Keratinocyte (primary cell): ENCODE measurements at regions not wholly inside any gene's neighbourhood (a gene's known extent, or its start where the extent isn't known, plus 50 kb on each side); places are given as distances from the start of the nearest gene placed in this dataset.
"Not testable (repeated sequence)": the region's sequence is repeated elsewhere in the genome, so short reads cannot be mapped to it uniquely, and the experiment has no call there.

Experiments used
- DNase-seq: peaks from one replicate; pipeline ENCODE4 v3.0.0-alpha.2; 2011; ENCODE audit warnings: low read depth, missing footprints, low spot score
- FAIRE-seq: peaks from 2 replicates; lab custom pipeline; 2011; peaks lifted over from hg19 to GRCh38; lab: Jason Lieb, UNC
- H2AFZ ChIP-seq: 2 replicates; pipeline ENCODE4 v1.6.0; 2012; ENCODE audit warnings: low read length, control low read depth, inconsistent platforms; ENCODE audit not compliant: control insufficient read depth
- H3K27ac ChIP-seq: 2 replicates; pipeline ENCODE4 v1.5.1; 2011; ENCODE audit warnings: low read length; ENCODE audit not compliant: control insufficient read depth, insufficient read depth
- H3K27me3 ChIP-seq: 3 replicates; pipeline ENCODE4 v1.6.0; 2011; ENCODE audit warnings: low read length; ENCODE audit not compliant: control insufficient read depth, insufficient read depth; ENCODE audit errors: extremely low read depth
- H3K36me3 ChIP-seq, 2 experiments: 2 replicates in 1 of 2; 3 replicates in 1 of 2; pipeline ENCODE4 v1.5.1; 2011; ENCODE audit warnings: low read length in 2 of 2, mild to moderate bottlenecking in 1 of 2; ENCODE audit not compliant: control insufficient read depth in 2 of 2, insufficient read depth in 2 of 2; ENCODE audit errors: extremely low read depth in 1 of 2
- H3K4me1 ChIP-seq: 3 replicates; pipeline ENCODE4 v1.5.1; 2011; ENCODE audit warnings: low read length; ENCODE audit not compliant: control insufficient read depth, insufficient read depth; ENCODE audit errors: extremely low read depth
- H3K4me2 ChIP-seq: 3 replicates; pipeline ENCODE4 v1.6.0; 2011; ENCODE audit warnings: low read depth, low read length; ENCODE audit not compliant: control insufficient read depth, insufficient read depth; ENCODE audit errors: extremely low read depth
- H3K4me3 ChIP-seq, 3 experiments: fragments of 200-600 bp in 1 of 3; sonication (generic) in 1 of 3; 2 replicates in 2 of 3; 3 replicates in 1 of 3; pipeline ENCODE4 v1.5.1; 2011 to 2016; ENCODE audit warnings: low read length in 3 of 3, mild to moderate bottlenecking in 3 of 3, control low read depth in 2 of 3, inconsistent platforms in 1 of 3, low read depth in 1 of 3, mixed read lengths in 1 of 3, mixed run types in 1 of 3, moderate library complexity in 1 of 3; ENCODE audit not compliant: control insufficient read depth in 2 of 3, insufficient read depth in 2 of 3; ENCODE audit errors: extremely low read depth in 1 of 3
- H3K79me2 ChIP-seq: 2 replicates; pipeline ENCODE4 v1.6.0; 2012; ENCODE audit warnings: low read length; ENCODE audit not compliant: control insufficient read depth, insufficient read depth
- H3K9ac ChIP-seq: 3 replicates; pipeline ENCODE4 v1.6.0; 2011; ENCODE audit warnings: low read length; ENCODE audit not compliant: control insufficient read depth, insufficient read depth; ENCODE audit errors: extremely low read depth
- H3K9me1 ChIP-seq: 3 replicates; pipeline ENCODE4 v1.6.0; 2011; ENCODE audit warnings: low read length; ENCODE audit not compliant: control insufficient read depth, insufficient read depth; ENCODE audit errors: extremely low read depth
- H3K9me3 ChIP-seq: 2 replicates; pipeline ENCODE4 v1.5.1; 2012; ENCODE audit warnings: low read depth, low read length; ENCODE audit not compliant: control insufficient read depth
- H4K20me1 ChIP-seq: 3 replicates; pipeline ENCODE4 v1.6.0; 2011; ENCODE audit warnings: low read length; ENCODE audit not compliant: control insufficient read depth, insufficient read depth; ENCODE audit errors: extremely low read depth
- CTCF ChIP-seq, 3 experiments: IDR thresholded peaks in 1 of 3; conservative IDR thresholded peaks in 1 of 3; optimal IDR thresholded peaks in 1 of 3; 2 replicates in 2 of 3; 3 replicates in 1 of 3; pipeline versions ENCODE3 to v1.5.1; 2011; ENCODE audit warnings: low read length in 3 of 3, mild to moderate bottlenecking in 3 of 3, moderate library complexity in 2 of 3, control low read depth in 1 of 3, inconsistent platforms in 1 of 3; ENCODE audit not compliant: insufficient read depth in 2 of 3; ENCODE audit errors: extremely low read depth in 1 of 3
- EZH2 ChIP-seq: IDR thresholded peaks from one replicate; pipeline ENCODE4 v1.6.1; 2012; ENCODE audit warnings: inconsistent platforms, mild to moderate bottlenecking, low read length, moderate library complexity
- dilution Hi-C: fragments of 300-500 bp; cut with MboI; formaldehyde crosslinking; loops from one replicate; pipeline ENCODE4 v1.7.0; 2020; ENCODE audit warnings: low sequenced_read_pairs; ENCODE audit not compliant: extremely low pct_ligation_motif_present

DNA sequence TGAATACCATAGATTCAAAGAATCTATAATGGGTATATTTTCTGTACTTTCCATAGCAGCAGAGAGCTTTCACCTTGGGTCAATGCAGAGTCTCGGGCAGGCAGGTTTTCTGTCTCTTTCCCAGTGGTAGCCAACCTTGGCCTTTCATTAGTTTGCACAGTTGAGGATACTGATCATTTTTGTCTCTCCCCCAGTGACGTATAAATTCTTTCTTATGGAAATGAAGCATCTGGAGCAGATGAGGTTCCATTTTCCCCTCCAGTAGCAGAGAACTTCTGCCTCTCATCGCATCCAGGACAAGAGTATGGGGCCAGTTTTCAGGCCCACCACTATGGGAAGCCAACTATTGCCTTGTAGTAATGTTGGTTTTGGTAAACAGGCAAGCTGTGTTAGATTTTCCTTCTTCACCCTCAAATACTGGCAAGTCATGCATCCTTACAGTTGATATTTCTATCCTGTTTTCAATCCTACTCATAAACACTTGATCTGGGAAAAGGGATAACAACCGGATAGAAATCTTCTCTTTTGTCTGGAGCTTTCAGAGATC is 845.2 kb upstream of the CDH18 start:
- H3K4me1 ChIP-seq, result no peaks in the 10 kb centered on the region
- H3K36me3 ChIP-seq, result no peaks in the 10 kb centered on the region
- no peaks in the 10 kb centered on the region for H3K9me3 ChIP-seq
- no peak overlapping the region for H3K27ac ChIP-seq
- H3K4me3 ChIP-seq, result no peak overlapping the region
- H4K20me1 ChIP-seq, result no peaks in the 10 kb centered on the region
- TF ChIP-seq EZH2, result no peak
- TF ChIP-seq CTCF (optimal IDR thresholded peaks at IDR 0.05 in 1 of 3, IDR thresholded peaks at IDR 0.05 in 1 of 3, conservative IDR thresholded peaks at IDR 0.05 in 1 of 3; ENCODE audit: extremely low read depth in 1 of 3, insufficient read depth in 2 of 3, low read length in 3 of 3), result no peak
- no peaks in the 10 kb centered on the region for H3K79me2 ChIP-seq
- no peaks in the 10 kb centered on the region for H3K9me1 ChIP-seq
- H3K4me2 ChIP-seq, result no peak overlapping the region
- H3K27me3 ChIP-seq, result no peaks in the 10 kb centered on the region
- FAIRE-seq, result no peak
- dilution Hi-C loops, result no loop called here
- H2AFZ ChIP-seq, result no peak overlapping the region
- no peak overlapping the region for H3K9ac ChIP-seq
- DNase-seq, result no peak

GRCh38 chr5:20832204-20833080 is 844.4 kb upstream of the CDH18 start:
- Histone ChIP-seq H3K9ac (no peak overlapping the region), H3K79me2 (no peaks in the 10 kb centered on the region), H3K9me3 (no peaks in the 10 kb centered on the region), H3K9me1 (no peaks in the 10 kb centered on the region), H3K27ac (no peak overlapping the region), H3K36me3 (no peaks in the 10 kb centered on the region), H3K27me3 (no peaks in the 10 kb centered on the region), H3K4me3 (no peak overlapping the region), H2AFZ (no peak overlapping the region), H3K4me1 (no peaks in the 10 kb centered on the region), H4K20me1 (no peaks in the 10 kb centered on the region), H3K4me2 (no peak overlapping the region)
- no peak for DNase-seq
- TF ChIP-seq EZH2 (no peak), CTCF (optimal IDR thresholded peaks at IDR 0.05 in 1 of 3, IDR thresholded peaks at IDR 0.05 in 1 of 3, conservative IDR thresholded peaks at IDR 0.05 in 1 of 3; ENCODE audit: extremely low read depth in 1 of 3, insufficient read depth in 2 of 3, low read length in 3 of 3) (no peak)
- dilution Hi-C loops, result no loop called here
- no peak for FAIRE-seq

GRCh38 chr5:20825951-20826350 is 838.0 kb upstream of the CDH18 start:
- H3K9me3 ChIP-seq, FAIRE-seq, H3K79me2 ChIP-seq, H3K4me3 ChIP-seq, H3K27ac ChIP-seq, DNase-seq, H3K27me3 ChIP-seq, H2AFZ ChIP-seq, H3K36me3 ChIP-seq, H4K20me1 ChIP-seq, dilution Hi-C loops, H3K4me1 ChIP-seq, H3K4me2 ChIP-seq, H3K9me1 ChIP-seq, H3K9ac ChIP-seq: not testable (repeated sequence)

GRCh38 chr5:20797216-20797615 is 809.2 kb upstream of the CDH18 start:
- H3K79me2 ChIP-seq, H3K27me3 ChIP-seq, H4K20me1 ChIP-seq, H3K9ac ChIP-seq, dilution Hi-C loops, H2AFZ ChIP-seq, H3K4me3 ChIP-seq, FAIRE-seq, H3K36me3 ChIP-seq, H3K9me1 ChIP-seq, H3K4me1 ChIP-seq, H3K4me2 ChIP-seq, H3K9me3 ChIP-seq, H3K27ac ChIP-seq, DNase-seq: not testable (repeated sequence)
